Transverse colon (tissue), 4 donors: ENCODE measurements at regions not wholly inside any gene's neighbourhood (a gene's known extent, or its start where the extent isn't known, plus 50 kb on each side); places are given as distances from the start of the nearest gene placed in this dataset.

ENCODE experiments used
- EP300 ChIP-seq: sonication (generic); formaldehyde crosslinking; IDR thresholded peaks from one replicate; pipeline ENCODE4 v1.6.1; 2017; ENCODE audit warnings: antibody characterized with exemption, low read depth
- POLR2A ChIP-seq: fragments of 450-650 bp; IDR thresholded peaks from one replicate; pipeline ENCODE4 v1.6.1; 2016; ENCODE audit warnings: antibody characterized with exemption, mild to moderate bottlenecking, moderate library complexity
- POLR2AphosphoS5 ChIP-seq, 3 donors: sonication (generic); formaldehyde crosslinking; IDR thresholded peaks; one replicate each; pipeline ENCODE4 v1.6.1; 2016; ENCODE audit warnings: antibody characterized with exemption in 3 of 3
- TF ChIP-seq, protein P1 (sequence below), 5 experiments: fragments of 200-600 bp in 3 of 5; fragments of 450-650 bp in 2 of 5; sonication (generic) in 3 of 5; IDR thresholded peaks; 1 replicate in 2 of 5; 2 replicates in 3 of 5; pipeline ENCODE4 v1.5.1; 2016 to 2017; ENCODE audit warnings: antibody characterized with exemption in 5 of 5, inconsistent platforms in 3 of 5, mild to moderate bottlenecking in 2 of 5, moderate library complexity in 1 of 5

DNA sequence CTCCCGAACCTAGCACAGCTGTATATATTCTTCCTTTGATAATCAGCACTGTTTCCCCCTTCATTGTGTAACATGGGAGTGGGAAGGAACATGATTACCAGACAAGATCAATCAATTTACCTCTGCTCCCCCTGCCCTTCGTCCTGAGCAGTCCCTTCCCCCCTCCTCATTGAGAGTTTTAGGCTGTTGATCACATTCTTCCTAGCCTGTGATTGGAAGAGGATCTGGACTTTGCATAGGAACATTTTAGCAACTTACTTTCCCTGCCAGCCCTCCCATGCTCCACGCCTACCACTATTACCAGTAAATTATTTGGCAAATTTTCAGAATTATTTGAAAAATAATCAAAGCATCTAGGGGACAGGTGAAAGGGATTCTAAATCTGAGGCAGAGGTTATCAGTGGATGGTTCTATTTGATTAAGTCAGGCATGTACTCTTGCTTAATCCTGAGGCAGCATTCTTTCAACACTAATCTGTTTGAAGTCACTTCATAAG lies 62.7 kb upstream of the ABCD3 start:
- TF ChIP-seq, protein P1, sequence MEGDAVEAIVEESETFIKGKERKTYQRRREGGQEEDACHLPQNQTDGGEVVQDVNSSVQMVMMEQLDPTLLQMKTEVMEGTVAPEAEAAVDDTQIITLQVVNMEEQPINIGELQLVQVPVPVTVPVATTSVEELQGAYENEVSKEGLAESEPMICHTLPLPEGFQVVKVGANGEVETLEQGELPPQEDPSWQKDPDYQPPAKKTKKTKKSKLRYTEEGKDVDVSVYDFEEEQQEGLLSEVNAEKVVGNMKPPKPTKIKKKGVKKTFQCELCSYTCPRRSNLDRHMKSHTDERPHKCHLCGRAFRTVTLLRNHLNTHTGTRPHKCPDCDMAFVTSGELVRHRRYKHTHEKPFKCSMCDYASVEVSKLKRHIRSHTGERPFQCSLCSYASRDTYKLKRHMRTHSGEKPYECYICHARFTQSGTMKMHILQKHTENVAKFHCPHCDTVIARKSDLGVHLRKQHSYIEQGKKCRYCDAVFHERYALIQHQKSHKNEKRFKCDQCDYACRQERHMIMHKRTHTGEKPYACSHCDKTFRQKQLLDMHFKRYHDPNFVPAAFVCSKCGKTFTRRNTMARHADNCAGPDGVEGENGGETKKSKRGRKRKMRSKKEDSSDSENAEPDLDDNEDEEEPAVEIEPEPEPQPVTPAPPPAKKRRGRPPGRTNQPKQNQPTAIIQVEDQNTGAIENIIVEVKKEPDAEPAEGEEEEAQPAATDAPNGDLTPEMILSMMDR (IDR thresholded peaks at IDR 0.05), result no peak
- TF ChIP-seq POLR2AphosphoS5 (IDR thresholded peaks at IDR 0.05) (no peak), POLR2A (no peak), EP300 (no peak)
